ENCODE measurements at regions not wholly inside any gene's neighbourhood (a gene's known extent, or its start where the extent isn't known, plus 50 kb on each side); places are given as distances from the start of the nearest gene placed in this dataset.

DNA sequence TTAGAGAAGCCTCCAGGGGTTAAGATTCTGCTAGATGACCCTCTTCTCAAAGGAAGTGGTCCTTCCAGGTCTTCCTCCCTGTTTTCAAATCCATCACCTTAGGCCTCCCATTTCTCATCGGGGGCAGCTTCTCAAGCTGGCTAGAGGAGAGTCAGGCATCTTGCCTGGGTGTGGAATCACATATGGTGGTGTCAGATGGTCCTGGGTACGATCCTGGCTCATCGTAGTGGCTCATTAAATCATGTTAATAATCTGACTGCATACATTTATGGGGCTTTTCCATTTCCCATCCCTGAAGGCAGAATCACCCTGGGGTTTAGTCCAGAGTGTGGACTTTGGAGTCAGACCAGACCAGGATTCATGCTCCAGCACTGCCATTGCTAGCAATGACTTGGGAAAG, 132.6 kb downstream of the RPS24 start:
- CTCF ChIA-PET, result no interaction called here
- H3K27me3 Mint-ChIP-seq, result peaks cover 3% of the 10 kb centered on the region
- H3K36me3 Mint-ChIP-seq, result no peaks in the 10 kb centered on the region

DNA sequence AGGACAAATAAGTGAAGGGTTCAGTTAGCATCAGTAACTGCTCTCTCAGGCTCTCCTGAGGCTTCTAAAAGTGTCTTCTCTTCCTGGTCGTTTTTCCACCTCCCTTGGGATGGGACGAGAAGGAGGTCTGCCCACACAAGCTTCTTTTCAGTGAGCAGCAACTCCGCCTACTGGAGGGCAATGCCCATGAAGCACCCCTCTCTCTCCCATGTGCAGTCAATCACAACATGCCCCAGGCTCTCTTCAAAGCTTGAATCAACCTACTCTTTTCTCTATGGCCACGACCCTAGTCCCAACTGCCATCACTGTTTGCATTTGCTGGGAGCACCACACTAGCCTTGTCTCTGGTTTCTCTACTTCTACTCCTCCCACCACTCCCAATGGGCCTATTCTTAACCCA, 135.6 kb downstream of the RPS24 start:
- Mint-ChIP-seq H3K36me3 (no peaks in the 10 kb centered on the region), H3K27ac (no peak overlapping the region), H3K9me3 (no peaks in the 10 kb centered on the region), H3K4me3 (no peak overlapping the region), H3K27me3 (peaks cover 1% of the 10 kb centered on the region), H3K4me1 (ENCODE audit: low read depth) (no peaks in the 10 kb centered on the region)
- intact Hi-C loops (cut with micrococcal nuclease), result no loop called here
- DNase-seq, result no peak
- CTCF ChIA-PET, result no interaction called here
- POLR2A ChIA-PET, result no interaction called here

More for the DNA sequence above, 132.6 kb downstream of the RPS24 start:
- H3K4me3 Mint-ChIP-seq, result no peak overlapping the region
- intact Hi-C loops (cut with micrococcal nuclease), result no loop called here
- DNase-seq, result no peak
- no peaks in the 10 kb centered on the region for H3K4me1 Mint-ChIP-seq (ENCODE audit: low read depth)
- H3K27ac Mint-ChIP-seq, result no peak overlapping the region
- POLR2A ChIA-PET, result no interaction called here
- H3K9me3 Mint-ChIP-seq, result peaks cover 10% of the 10 kb centered on the region

DNA sequence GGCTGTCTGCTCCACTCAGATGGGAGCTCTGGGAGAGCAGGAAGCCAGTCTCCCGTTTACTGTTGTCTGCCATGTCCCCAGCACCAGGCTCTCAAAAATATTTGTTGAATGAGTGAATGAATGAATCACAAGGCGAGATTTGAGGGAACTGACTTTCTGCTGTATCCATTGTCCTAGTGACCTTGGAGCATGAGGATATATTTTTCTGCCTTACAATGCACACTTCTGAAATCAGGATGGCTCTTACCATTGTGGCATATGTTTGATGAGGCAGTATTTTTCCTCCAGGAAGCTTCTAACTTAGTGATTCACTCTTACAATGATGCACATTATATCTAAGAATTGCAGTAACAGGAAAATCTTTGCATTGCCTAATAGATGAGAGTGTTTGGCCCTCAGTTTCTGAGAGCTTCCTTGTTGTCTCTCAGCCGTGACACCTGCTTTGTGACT, 136.4 kb downstream of the RPS24 start:
- no peak overlapping the region for H3K4me3 Mint-ChIP-seq
- no peaks in the 10 kb centered on the region for H3K36me3 Mint-ChIP-seq
- H3K4me1 Mint-ChIP-seq (ENCODE audit: low read depth), result no peaks in the 10 kb centered on the region
- no peak for DNase-seq
- H3K9me3 Mint-ChIP-seq, result no peaks in the 10 kb centered on the region
- CTCF ChIA-PET, result no interaction called here
- no peak overlapping the region for H3K27ac Mint-ChIP-seq
- intact Hi-C loops (cut with micrococcal nuclease), result no loop called here
- H3K27me3 Mint-ChIP-seq, result peaks cover 1% of the 10 kb centered on the region
- POLR2A ChIA-PET, result no interaction called here

DNA sequence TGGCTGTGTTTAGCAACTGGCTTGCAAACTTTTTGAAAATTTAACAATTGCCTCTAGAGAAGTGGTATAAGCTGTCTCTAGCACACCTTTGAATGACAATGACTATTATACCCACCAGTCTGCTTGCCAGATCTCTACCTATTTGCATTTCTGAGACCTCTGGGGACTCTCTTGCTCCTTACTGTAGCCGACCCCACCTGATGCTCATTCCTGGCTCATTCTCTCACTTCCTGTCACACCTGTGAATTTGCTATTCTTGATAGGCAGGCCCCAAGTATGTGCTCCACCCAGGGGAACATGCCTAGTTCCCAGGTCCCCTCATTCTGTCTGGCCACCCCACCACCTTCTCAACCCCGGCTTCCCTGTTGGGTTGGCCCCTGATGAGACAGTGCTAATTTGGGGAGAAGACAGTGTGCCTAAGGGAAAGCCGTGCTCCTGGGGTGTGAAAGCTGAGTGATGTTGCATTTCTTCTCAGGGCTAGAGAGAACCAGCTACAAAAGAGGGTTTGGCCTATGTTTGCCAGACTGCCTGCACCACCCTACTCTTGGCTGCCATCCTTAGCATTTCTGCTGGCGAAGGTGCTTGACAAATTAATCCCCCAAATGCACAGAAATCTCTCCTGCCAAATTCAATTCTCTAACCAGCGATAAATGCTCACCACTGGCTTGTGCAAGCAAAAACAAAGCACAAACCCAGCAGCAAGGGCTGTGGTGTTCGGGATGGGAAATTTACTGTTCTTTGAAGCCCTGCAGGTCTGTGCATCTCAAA, 138.2 kb downstream of the RPS24 start:
- no peaks in the 10 kb centered on the region for H3K9me3 Mint-ChIP-seq
- no peaks in the 10 kb centered on the region for H3K4me1 Mint-ChIP-seq (ENCODE audit: low read depth)
- H3K27ac Mint-ChIP-seq, result no peak overlapping the region
- no peaks in the 10 kb centered on the region for H3K36me3 Mint-ChIP-seq
- ChIA-PET CTCF (no interaction called here), POLR2A (no interaction called here)
- H3K27me3 Mint-ChIP-seq, result peaks cover 1% of the 10 kb centered on the region
- no peak for DNase-seq
- intact Hi-C loops (cut with micrococcal nuclease), result no loop called here
- no peak overlapping the region for H3K4me3 Mint-ChIP-seq

DNA sequence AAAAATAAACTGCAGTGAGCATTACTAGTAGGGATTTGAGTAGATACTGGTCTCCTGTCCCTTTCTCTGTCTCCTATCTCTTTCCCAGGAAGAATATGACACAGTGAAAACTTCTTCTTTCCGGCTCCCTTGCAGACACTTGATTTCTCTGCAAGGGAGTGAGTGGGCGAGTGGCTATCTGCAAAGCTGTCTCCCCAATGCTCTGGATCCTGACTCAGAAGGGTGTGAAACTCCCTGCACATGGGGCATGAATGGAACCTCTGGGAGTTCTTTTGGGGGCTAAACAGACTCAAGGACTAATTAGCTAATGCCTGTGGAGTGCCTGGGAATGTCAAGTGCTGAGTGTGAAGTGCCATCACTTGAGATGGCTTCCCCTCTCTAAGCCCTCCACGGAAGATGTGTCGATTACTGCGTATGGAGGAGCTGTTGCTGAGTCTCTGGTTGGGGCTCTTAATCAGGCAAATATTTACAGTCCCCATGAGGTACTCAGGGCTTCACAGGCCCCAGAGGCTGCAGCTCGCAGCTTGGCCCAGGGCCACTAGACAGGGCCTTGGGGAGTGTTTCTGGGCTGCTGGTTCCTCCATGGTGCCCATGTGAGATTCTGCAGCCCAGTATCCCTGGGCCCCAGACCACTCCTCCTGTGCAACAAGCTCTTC, 139.8 kb downstream of the RPS24 start:
- Mint-ChIP-seq H3K27me3 (no peaks in the 10 kb centered on the region), H3K4me1 (ENCODE audit: low read depth) (no peaks in the 10 kb centered on the region), H3K27ac (no peak overlapping the region), H3K36me3 (no peaks in the 10 kb centered on the region), H3K4me3 (no peak overlapping the region), H3K9me3 (no peaks in the 10 kb centered on the region)
- intact Hi-C loops (cut with micrococcal nuclease), result no loop called here
- POLR2A ChIA-PET, result no interaction called here
- no peak for DNase-seq
- CTCF ChIA-PET, result no interaction called here

DNA sequence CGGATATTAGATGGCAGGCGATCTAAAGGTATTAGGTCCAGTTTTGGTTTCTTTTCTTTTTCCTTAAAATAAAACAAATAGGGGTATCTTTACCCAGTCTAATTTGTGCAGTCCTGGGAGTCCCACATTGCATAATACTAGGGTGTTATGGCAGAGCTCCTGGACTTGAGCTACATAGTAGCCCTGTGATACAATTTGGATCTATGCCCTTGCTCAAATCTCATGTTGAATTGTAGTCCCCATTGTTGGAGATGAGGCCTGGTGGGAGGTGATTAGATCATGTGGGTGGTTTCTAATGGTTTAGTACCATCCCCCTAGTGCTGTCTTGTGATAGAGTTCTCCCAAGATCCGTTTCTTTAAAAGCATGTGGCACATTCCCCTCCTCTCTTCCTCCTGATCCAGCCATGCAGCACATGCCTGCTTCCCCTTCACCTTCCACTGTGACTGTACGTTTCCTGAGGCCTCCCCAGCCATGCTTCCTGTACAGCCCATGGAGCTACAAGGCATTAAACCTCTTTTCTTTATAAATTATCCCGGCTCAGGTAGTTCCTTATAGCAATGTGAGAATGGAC, 141.9 kb downstream of the RPS24 start:
- H3K36me3 Mint-ChIP-seq, result no peaks in the 10 kb centered on the region
- no peak overlapping the region for H3K27ac Mint-ChIP-seq
- no peaks in the 10 kb centered on the region for H3K4me1 Mint-ChIP-seq (ENCODE audit: low read depth)
- intact Hi-C loops (cut with micrococcal nuclease), result no loop called here
- H3K9me3 Mint-ChIP-seq, result no peaks in the 10 kb centered on the region
- CTCF ChIA-PET, result no interaction called here
- no peak overlapping the region for H3K4me3 Mint-ChIP-seq
- H3K27me3 Mint-ChIP-seq, result no peaks in the 10 kb centered on the region
- DNase-seq, result no peak
- POLR2A ChIA-PET, result no interaction called here

DNA sequence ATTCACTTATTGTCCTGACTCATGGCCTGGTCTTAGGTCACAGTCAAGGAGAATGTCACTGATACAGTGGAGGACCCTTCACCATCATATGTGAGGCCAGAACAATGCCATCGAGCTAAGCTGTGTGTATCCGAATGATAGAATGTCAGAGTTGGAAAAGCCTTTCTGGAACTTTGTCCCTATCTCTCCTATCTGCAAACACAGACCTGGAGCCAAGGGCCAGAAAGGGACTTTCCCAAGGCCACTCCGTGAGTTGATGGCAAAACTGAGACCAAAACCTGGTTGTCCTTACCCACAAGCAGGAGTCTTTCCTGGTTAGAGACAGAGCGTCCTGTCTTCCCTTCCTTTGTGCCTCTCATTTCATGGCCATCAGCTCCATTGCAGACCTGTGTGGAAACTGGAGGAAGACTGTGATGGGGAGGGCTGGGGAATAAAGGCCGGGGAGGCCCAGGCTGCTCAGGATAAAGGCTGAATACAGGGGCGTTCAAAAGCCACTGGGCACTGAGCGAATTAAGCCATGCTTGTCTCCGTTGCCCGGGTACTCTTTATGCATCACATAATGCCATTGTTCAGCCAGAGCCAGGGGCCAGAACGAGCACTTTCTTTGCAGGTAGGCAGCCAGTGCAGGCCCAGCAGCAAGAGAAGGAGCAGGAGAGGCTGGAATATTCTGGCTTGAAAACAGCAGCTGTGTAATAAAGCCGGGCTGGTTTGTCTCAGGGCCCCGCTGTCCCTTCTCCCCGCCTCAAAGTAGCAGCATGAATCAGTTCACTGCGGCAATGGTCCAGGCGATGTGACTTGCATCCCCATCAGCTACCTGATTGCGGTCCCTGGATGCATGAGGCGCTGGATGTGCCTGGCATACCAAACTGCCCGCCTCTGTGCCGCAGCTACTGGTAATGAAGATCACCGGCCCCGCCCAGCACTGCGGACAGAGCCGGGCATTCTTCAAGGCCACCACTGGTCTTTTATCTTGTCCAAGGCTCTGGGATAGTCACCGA, 143.0 kb downstream of the RPS24 start:
- Mint-ChIP-seq H3K36me3 (no peaks in the 10 kb centered on the region), H3K27ac (no peak overlapping the region), H3K27me3 (no peaks in the 10 kb centered on the region), H3K4me3 (no peak overlapping the region), H3K4me1 (ENCODE audit: low read depth) (no peaks in the 10 kb centered on the region), H3K9me3 (no peaks in the 10 kb centered on the region)
- POLR2A ChIA-PET, result no interaction called here
- CTCF ChIA-PET, result no interaction called here
- intact Hi-C loops (cut with micrococcal nuclease), result no loop called here
- DNase-seq, result no peak

DNA sequence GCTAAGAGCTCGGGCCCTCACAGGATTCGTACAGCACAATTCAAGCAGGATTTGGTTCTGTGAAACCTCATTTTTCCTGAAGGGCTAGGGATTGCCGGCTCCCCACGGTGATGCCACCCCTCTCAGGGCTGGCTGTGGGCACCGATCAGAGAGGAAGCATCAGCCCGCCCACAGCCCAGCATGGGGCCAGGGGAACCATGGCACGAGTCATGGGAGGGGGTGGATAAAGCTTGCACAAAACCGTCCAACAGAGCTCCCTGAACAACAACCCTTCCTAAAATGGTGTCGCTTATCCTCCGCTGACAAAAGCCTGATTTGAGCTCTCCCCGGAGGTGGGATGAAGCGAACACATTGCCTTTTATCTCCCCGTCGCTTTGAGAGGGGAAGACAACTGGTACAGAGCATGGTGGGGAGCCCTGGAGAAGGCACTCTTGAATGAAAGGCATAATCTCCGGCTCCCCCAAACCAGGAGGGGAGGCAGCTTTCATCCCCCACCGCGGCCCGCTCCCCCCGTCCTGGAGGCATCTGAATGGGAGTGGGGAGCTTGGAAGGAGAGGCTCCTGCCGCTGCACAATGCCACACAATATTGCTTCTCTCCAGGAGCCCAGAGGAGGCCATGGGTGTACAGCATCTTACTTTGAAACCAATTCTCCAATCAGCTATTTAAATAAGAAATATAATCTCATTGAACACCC, 144.0 kb downstream of the RPS24 start:
- H3K4me3 Mint-ChIP-seq, result no peak overlapping the region

DNA sequence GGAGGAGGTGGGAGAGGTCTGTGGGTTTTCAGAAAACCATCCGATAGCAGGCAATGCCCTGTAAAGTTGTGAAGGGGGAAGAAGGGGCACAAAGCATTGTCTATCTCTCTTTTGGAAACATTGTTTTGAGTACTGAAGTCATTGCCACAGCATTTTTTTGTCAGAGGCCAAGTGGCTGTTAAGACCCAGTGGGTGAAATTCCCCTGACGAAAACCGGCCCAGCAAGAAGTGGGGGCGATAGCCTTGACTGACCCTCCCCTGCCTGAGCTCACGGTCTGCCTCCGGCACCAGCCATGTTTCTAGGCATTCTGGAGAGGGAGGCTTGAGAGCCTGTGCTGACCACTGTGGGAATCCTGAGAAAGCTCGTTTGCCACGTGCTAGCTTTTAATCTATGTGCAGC, 144.7 kb downstream of the RPS24 start:
- Mint-ChIP-seq H3K36me3 (no peaks in the 10 kb centered on the region), H3K4me1 (ENCODE audit: low read depth) (no peaks in the 10 kb centered on the region), H3K4me3 (no peak overlapping the region), H3K27ac (no peak overlapping the region), H3K27me3 (no peaks in the 10 kb centered on the region), H3K9me3 (no peaks in the 10 kb centered on the region)
- no peak for DNase-seq
- CTCF ChIA-PET, result no interaction called here
- intact Hi-C loops (cut with micrococcal nuclease), result no loop called here
- POLR2A ChIA-PET, result no interaction called here

More for the DNA sequence above, 144.0 kb downstream of the RPS24 start:
- no peak overlapping the region for H3K27ac Mint-ChIP-seq
- intact Hi-C loops (cut with micrococcal nuclease), result no loop called here
- no peaks in the 10 kb centered on the region for H3K27me3 Mint-ChIP-seq
- no peak for DNase-seq
- ChIA-PET CTCF (no interaction called here), POLR2A (no interaction called here)
- no peaks in the 10 kb centered on the region for H3K36me3 Mint-ChIP-seq
- H3K9me3 Mint-ChIP-seq, result no peaks in the 10 kb centered on the region
- no peaks in the 10 kb centered on the region for H3K4me1 Mint-ChIP-seq (ENCODE audit: low read depth)

DNA sequence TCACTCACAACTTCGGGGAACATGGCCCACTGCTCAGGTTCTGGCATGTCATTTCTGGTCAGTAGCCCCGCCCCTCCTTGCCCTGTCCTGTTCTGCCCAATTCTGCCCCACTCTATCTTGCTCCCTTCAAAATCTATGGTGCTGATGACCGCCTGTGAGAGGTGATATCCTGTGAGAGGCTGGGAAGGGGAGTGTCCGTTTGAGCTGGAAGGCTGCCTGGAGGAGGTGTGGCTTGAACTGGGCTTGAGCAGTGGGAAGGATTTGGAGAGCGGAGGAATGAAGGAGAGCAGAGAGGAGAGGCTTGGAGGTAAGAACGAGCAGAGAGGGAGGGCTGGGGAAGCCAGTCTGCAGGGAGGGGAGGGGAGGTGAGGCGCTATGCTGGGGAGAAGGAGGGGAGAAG, 145.3 kb downstream of the RPS24 start:
- Mint-ChIP-seq H3K4me1 (ENCODE audit: low read depth) (no peaks in the 10 kb centered on the region), H3K27me3 (no peaks in the 10 kb centered on the region), H3K36me3 (no peaks in the 10 kb centered on the region), H3K4me3 (no peak overlapping the region), H3K9me3 (no peaks in the 10 kb centered on the region), H3K27ac (no peak overlapping the region)
- CTCF ChIA-PET, result no interaction called here
- intact Hi-C loops (cut with micrococcal nuclease), result no loop called here
- POLR2A ChIA-PET, result no interaction called here
- no peak for DNase-seq

DNA sequence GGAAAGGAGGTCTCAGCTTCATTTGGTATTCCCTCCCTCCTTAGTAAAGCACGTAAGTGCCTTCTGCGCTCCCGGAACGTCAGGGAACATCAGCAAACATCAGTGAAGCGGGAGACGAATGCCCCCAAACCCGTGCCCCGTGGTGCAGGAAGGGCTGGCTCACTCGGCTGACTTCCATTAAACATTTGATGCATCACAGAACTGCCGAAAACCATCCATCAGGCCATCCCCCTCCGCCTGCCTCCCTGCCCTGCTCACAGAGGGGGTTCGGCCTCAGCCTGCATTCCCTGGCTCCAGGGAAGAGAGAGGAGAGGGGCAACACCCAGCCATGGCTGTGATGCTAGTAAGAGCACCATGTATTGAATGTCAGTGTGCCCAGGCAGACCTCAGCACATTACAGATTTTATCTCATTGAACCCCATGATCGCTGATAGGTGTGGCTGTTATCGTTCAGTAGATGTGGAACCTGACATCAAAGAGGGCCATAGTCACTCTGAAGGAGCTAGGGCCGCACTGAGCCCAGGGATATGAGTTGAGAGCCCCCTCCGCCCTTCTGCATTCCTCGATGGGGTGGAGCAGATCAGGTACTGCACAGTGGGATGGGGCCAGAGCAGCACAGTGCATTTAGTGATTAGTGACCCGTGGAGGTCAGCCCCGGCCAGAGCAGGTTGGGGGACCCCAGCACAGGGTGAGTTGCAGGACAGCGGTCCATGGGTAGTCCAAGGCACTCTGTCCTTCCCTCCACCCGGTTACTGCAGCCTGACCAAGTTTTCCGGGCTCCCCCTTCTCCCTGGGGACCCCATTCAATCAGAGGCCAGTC, 146.4 kb downstream of the RPS24 start:
- Mint-ChIP-seq H3K27me3 (no peaks in the 10 kb centered on the region), H3K27ac (no peak overlapping the region), H3K9me3 (no peaks in the 10 kb centered on the region), H3K36me3 (no peaks in the 10 kb centered on the region), H3K4me1 (ENCODE audit: low read depth) (no peaks in the 10 kb centered on the region), H3K4me3 (no peak overlapping the region)
- ChIA-PET POLR2A (no interaction called here), CTCF (no interaction called here)
- intact Hi-C loops (cut with micrococcal nuclease), result no loop called here
- DNase-seq, result no peak
